ENCODE measurements at regions not wholly inside any gene's neighbourhood (a gene's known extent, or its start where the extent isn't known, plus 50 kb on each side); places are given as distances from the start of the nearest gene placed in this dataset.
A peak's percentile ranks its signal among the peaks of the same experiment; 100 is the strongest.
"Not testable (repeated sequence)": the region's sequence is repeated elsewhere in the genome, so short reads cannot be mapped to it uniquely, and the experiment has no call there.

DNA sequence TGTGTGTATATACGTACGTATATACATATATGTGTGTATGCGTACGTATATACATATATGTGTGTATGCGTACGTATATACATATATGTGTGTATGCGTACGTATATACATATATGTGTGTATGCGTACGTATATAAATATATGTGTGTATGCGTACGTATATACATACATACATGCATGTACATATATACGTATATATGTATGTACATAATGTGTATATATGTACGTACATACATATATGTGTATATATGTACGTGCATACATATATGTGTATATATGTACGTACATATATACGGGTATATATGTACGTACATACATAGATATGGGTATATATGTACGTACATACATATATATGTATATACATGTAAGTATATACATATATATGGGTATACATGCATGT lies 332.1 kb downstream of the CRPPA start:
- no peak for DNase-seq (ENCODE audit: low read depth)

DNA sequence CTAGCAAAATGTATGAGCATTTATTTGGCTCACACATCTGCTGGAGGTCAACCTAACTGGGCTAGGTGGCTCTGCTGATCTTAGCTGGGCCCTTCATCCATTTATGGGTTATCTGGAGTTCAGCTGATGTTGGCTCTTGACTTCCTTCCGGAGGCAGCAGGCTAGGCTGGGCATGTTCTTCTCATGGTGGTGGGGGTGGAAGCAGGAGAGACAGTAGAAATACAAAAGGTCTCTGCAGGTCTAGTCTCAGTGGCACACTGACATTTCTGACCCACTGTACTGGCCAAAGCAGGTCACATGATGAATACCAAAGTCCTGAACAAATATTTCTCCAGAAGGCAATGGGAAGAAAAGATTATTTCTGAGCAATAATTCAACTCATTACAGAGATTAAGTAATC lies 334.6 kb downstream of the CRPPA start:
- no peak for DNase-seq (ENCODE audit: low read depth)

DNA sequence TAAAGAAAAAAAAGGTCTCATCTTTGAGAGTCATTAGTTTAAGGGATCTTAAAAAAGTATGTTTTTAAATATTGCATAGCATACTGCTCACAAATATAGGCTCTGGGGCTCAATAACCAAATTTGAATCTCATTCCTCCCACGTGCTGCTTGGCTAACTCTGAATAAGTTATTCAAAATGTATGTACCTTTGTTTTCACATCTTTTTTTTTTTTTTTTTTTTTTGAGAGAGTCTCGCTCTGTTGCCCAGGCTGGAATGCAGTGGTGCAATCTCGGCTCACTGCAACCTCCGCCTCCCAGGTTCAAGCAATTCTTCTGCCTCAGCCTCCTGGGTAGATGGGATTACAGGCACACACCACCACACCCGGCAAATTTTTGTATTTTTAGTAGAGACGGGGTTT lies 335.6 kb downstream of the CRPPA start:
- not testable (repeated sequence) for DNase-seq (ENCODE audit: low read depth)

DNA sequence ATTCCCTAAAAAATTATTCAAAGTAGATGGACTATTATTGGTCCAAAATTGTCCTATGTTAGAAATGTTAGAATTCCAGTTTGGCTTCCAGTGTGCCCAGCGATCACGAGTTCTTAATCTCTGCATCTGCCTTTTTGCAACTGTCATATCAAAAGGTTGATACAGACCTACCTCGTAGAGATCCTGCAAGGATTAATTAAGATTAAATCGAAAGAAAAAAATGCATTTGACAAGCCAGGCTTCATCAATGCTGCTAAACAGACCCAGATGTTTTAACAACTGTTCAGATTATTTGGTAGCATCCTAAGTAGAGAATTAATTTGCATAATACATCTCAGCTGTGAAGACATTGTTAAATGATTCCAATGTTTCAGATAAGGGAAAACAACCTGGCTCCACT lies 336.5 kb downstream of the CRPPA start:
- no peak for DNase-seq (ENCODE audit: low read depth)

DNA sequence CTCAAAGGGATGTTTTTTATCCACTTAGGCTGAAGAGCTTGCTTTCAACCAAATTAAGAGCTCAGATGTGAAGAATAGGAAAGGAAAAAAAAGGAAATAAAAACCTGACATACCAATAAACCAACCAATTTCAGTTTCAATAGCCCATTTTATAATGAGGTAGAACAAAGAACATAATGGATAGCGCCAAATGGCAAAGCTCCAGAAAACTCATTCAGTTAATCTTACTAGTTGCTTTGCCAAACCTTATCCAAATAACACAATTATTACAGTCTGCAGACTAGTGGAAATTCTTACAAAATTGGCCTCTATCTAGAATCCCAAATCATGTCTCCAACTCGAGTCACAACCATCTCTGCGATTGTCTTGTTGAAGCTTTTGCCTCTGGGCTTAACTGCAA lies 337.0 kb downstream of the CRPPA start:
- no peak for DNase-seq (ENCODE audit: low read depth)

DNA sequence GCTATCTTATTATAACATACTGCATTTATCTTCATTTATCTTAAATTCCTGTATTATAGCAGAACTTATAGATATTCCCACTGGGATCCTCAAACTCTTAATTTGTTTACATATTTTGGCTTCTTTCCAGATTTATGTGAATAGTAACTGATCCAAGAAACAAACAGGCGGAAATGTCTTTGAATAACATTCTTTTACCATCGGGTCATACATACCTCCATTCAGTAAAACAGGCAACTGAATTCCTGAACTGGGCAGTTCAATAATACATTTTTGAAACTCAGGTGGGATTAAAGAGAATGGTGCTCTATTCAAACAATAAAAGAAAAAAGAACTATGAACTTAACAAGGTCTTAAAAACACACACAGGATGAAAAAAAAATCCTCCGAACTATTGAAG lies 337.4 kb downstream of the CRPPA start:
- no peak for DNase-seq (ENCODE audit: low read depth)

DNA sequence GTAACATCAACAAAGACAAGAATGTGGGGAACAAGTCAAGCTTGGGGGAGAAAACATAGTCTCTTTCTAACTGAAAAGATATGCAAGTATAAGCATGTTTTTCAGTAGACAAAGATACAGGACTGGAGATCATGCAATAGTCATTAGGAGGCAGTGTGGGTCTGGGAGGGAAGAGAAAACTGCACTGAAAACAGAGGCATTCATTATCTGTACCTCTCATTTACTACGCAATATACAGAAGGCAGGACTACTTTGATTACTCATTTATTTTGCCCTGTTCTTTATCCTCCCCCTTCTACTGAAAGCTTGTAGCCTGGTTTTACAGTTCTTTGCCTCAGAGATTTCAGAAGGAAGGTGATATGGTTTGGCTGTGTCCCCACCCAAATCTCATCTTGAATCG lies 341.2 kb downstream of the CRPPA start:
- no peak for DNase-seq (ENCODE audit: low read depth)

DNA sequence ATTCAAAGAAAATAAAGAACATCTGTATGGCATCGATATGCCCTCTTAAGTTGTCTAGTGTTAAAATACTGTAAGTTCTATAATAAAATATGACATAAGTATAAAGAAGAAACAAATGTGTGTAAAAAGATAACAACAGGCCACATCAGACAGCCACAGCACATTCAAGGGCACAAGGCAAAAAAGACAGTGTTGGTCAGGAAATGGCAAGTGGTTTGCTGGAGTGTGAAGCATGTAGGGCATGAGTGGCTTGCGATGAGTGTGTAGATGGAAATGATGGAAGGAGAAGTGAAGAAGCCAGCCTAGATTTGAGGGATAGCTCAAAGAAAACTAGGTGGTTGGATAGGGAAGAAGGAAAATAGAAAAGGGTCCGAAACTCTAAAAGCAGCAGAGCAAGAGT lies 341.6 kb downstream of the CRPPA start:
- DNase-seq (ENCODE audit: low read depth): no peak

DNA sequence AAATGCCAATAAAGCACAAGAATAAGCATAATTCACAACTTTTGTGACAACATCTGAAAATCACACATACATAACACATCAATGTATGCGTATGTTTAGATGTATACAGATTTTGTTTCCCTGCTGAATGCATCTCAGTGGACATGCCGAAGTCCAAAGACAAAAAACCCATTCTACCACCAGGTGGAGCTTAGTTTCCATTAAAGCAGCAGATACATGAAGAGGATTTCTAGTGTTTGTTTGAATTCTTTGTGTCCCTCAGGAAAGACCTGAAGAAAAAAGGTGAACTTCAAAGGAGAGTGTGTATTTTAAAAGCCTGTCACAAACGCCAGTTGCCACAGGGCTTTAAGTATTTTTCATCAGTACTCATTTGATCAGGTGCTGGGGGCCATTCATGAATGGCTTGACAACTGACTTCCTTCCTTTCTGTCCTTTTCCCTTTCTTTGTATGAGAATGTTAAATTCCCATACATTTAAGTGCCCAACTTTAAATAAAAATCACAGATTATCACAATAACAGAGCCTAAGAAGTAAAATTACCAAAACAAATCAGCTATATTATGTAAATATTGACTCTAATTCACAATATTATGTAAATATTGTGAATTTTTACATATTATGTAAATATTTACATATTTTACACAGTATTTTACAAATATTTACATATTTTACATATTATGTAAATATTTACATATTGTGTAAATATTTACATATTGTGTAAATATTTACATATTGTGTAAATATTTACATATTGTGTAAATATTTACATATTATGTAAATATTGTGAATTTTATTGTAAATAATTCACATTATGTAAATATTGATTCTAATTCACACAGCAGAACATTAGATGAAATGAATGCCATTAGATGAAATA lies 343.0 kb downstream of the CRPPA start:
- no peak for DNase-seq (ENCODE audit: low read depth)

DNA sequence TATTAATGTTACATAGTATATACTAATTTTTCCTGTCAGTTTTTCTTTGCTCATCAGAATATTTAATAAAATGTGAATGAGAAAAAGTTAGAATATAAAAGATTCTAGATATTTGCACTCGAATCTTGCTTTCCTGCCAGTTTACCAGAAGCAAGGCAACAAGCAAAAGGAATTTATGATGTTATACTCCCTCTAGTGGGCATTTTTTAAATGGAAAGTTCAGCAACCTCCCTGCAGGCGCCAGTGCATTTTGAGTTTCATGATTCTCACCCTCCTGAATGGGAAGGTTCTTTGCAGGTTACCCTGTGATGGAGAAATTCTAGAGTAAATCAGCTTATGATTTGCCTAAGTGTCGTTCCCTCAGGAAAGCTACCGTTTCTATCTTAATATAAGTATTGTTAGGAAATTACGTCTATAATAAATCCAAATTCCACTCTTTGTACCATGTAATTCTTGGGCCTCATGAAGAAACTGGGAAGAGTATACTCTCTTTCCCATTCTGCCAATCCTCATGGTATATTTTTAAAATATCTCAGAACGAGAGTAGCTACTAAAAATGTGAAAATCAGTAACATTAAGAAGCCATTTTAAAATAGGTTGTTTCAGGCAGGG lies 350.0 kb downstream of the CRPPA start:
- DNase-seq (ENCODE audit: low read depth): peak; percentile 45

DNA sequence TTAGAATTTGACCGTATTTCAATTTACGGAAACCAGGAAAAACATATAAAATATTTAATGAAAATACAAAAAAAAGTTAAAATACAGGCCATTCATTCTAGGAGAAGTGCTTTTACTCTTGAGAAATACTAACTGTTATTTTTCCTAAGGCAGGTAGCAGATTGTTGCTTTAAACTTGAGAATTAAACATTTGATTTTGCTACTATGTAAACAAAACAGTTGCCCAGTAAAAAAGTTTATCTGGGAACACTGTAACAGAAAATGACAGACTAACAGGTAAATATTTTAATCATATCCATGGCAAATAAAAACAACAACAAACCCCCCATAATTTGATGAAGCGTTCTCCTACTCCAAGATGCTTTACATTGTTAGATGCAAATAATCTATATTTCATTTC lies 350.5 kb downstream of the CRPPA start:
- DNase-seq (ENCODE audit: low read depth): no peak

DNA sequence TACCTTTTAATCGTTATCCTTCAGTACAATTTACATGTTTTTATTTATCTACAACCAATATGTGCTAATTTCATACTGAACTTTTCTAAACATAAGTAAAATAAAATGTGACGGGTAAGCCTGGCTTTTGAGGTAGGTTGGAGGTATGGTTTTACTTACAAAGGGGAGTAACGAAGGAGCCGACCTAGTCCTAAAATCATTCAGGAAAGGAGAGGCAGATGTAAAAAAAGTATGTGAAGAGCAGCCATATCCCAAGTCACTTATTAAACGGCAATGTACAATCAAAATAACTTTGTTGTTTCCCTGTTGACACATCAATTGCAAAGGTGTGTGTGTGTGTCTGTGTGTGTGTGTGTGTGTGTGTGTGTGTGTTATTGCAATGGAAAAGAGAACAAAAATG lies 351.3 kb downstream of the CRPPA start:
- DNase-seq (ENCODE audit: low read depth): no peak

DNA sequence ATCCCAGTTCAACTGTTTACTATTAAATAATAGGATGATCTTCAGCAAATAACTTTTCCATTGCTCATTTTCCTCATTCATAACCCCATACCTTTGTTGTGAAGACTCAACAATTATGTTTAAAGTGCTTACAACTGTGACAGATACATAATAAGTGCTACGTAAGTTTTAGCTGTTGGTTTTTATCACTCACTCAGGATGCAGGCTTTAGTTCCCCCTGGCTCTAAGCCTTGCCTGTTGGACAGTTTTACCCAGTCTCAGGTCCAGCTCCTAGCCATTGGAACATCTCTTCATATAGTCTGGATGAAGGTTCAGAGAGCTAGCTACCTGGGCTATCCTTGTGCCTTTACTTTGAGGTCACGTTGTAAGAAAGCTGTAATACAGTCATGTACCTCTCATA lies 353.2 kb downstream of the CRPPA start:
- no peak for DNase-seq (ENCODE audit: low read depth)

DNA sequence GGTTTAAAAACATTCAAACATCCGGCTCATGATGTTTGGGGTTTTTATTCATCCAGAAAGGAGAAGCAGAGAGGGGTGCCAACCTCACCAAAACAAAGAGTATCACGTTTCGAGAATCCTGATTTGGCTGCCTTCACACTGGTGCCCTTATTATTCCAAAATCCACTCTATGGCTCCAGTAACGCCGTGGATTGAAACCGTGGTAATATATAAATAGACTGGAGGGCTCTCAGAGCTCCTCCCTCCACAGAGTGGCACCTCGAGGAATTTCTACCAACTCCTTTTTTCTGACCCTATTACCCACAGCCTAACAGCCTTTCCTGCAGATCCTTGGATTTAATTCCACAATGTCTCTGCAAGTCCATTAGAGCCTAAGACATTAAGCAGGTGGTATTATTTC lies 353.6 kb downstream of the CRPPA start:
- no peak for DNase-seq (ENCODE audit: low read depth)

DNA sequence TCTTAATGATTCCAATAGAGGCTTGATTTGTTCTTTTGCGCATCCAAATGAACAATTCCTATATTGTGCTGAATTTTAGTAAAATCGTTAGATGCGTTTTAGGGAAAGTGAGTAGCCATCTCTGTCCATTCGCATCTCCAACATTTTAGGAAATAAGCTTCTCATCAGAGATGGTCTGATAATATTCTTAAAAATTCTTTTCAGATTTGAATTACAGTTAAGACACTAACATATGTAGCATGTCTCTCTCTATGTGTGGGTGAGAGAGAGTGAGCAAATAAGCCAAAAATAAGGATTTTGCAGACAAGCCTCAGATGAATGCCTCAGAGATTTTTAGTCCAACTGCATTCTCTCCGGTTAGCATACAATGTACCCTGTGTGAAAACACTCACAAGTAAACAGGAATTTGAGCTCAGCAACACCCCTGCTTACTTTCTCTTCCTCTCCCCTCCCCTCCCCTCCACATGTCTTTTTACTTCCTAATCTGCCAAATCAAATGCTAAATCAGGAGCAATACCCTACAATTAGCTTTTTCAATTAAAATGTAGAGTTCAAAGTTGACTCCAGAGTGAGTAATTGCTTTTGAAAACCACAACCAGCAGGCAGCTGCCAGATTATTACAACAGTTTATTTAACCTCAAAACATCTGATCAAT lies 354.4 kb downstream of the CRPPA start:
- no peak for DNase-seq (ENCODE audit: low read depth)

DNA sequence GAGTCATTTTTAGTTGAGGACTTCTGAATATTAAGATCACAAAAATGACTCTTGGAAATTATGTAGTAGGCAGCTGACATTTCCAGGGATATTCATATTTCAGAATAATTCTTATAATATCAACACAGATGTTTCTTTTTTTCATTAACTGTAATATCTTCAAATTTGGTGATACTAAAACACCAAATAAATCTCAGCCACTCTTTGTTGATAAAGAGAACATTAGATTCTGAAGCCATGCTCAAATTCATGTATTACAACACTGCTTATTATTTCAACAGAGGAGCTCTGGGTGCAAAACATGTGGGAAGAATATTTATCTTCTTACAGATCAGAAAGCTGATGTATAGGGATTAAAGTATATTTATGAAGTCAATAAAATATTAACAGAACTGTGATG lies 355.4 kb downstream of the CRPPA start:
- no peak for DNase-seq (ENCODE audit: low read depth)

DNA sequence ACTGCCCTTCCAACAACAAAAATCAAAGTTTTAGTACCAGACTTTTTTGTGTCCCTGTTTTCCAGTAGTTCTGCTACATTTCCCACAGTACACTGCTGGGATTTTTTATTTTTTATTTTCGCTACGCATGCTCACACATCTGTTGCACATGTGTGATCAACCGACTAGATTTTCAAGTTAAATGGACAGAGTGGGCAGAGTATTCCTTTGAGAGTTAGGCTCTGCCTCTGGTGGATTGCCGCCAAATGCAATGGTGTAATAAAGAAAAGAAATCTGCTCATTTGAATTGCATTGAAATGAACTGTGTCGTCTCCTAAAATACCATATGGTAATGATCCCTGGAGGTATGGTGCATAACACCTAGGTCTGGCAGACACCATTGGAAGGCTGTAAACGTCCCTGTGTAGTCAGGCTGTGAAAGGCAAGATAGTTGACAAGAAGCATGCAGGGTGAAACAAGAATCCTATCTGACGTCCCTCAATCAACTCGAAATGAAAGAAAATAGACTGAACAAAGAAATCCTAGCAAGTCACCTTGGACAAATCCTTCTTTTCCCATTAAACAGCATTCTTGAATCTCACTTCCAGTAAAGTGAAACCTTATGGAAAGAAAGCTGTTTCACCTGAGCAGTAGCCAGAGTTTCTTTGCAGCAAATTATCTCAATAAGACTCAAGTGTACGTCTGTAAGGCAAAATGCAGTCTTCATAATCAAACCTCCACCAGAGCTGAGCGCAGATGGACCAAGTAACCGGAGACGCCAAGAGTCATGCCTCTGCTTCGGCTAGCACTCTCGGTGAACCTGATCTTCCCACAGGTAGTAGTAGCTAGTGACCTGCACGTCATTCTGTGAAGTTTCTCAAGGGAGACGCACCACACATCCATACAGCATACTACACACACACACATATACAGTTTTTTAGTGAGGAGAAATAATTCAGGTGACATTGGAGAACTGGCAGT lies 357.3 kb downstream of the CRPPA start:
- peak; percentile 72 for DNase-seq (ENCODE audit: low read depth)

DNA sequence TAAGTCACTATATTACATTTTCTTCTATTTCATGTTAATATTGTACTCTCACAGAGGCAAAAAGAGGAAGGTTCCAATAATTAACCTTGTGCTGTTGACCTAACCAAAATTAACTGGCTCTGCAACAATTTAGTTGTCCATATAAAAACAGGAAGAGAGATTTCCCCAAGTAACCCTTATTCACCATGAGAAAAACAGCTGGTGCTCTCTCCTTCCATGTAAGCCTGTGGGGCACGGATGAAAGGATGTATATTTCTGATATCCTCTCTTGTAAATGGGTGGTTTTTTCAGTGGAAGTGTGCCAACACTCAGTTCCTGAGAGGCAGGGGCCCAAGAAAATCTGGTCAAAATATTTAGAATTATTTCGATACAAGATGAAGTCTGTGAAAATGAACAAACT lies 358.1 kb downstream of the CRPPA start:
- no peak for DNase-seq (ENCODE audit: low read depth)

DNA sequence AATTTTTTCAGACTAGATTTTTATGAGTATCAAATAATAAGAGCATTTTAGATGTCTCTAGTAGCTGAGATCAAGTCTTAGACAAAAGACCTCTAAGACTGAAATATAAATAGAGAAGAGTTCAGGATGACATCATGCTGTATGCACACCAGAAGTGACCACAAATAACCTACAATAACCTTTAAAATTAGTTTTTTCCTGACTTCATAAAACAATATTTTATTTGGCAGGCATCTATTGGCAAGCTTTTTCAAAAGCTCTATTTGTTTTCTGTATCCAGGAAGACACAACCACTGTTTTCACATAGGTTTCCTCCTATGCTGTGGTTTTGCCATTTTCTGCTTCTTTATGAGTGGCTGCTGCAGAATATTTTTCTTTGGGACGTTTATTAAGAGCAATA lies 359.1 kb downstream of the CRPPA start:
- DNase-seq (ENCODE audit: low read depth): peak; percentile 54

DNA sequence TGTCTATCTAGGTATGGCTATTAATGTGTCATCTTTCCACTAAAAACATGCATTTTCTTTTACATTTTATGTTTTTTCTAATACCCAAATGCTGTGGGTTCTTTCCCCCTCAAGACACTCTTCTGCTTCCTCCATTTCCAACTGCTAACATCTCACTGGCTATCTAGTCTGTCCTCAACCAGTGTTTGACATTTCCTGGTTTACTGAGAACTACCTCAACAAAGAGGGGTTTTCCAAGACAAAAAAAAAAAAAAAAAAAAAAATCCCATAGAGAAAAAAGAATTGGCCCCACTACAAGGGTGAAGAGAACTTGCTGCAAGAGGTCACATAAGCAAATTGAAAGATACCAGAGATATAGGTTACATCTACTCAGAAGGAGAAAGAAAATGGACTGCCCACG lies 359.7 kb downstream of the CRPPA start:
- DNase-seq (ENCODE audit: low read depth): no peak

DNA sequence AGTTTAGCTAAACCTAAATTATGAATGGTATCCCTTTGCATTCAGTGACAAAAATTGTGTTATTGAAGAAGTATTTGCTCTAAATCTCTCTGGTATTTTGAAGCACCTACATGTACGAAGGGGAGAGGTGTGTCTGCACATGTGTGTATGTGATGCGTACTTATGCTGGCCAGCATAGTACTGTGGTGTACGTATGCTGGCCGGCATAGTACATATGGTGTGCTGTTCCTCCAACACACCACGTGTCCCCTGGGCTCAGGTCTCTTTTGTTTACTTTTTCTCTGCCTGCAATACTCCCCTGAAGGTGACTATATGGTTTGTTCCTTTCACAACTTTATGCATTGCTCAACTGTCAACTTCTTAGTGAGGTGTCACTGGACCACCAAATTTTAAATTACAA lies 360.3 kb downstream of the CRPPA start:
- no peak for DNase-seq (ENCODE audit: low read depth)

DNA sequence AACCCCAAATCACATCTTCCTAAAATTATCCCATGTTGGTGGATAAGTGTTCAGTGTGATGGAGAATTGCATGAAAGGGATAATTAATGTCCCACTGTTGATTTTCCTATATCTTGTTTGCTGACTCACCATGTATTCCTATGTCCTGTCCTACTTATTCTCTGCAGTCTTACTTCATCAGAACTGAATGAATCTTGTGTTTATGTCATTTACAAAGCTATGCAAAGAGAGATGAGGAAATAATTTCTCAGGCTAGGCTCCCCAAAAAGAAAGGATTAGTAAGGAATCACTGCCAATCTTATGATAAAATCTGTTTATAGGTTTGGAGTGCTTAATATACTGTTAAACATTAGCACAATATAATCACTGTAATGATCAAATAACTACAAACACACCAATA lies 360.8 kb downstream of the CRPPA start:
- DNase-seq (ENCODE audit: low read depth): no peak
